PFSK-1 (cell line): ENCODE measurements at regions not wholly inside any gene's neighbourhood (a gene's known extent, or its start where the extent isn't known, plus 50 kb on each side); places are given as distances from the start of the nearest gene placed in this dataset.

Experiments used
- FOXP2 ChIP-seq: optimal IDR thresholded peaks from 2 replicates; pipeline ENCODE3; 2011; ENCODE audit warnings: borderline replicate concordance, control low read depth, inconsistent platforms; ENCODE audit not compliant: insufficient read depth; ENCODE audit errors: extremely low read length, extremely low read depth
- POLR2AphosphoS5 ChIP-seq: IDR thresholded peaks from 2 replicates; pipeline ENCODE4 v1.6.1; 2012; ENCODE audit warnings: low read depth, mild to moderate bottlenecking, control low read depth, low read length, moderate library complexity
- REST ChIP-seq, 2 experiments: IDR thresholded peaks; 2 replicates each; pipeline versions ENCODE4 v1.6.1 to v1.8.0; 2011 to 2012; ENCODE audit warnings: low read depth in 2 of 2, low read length in 2 of 2, control low read depth in 1 of 2, inconsistent platforms in 1 of 2, mild to moderate bottlenecking in 1 of 2, moderate library complexity in 1 of 2; ENCODE audit not compliant: insufficient read depth in 1 of 2
- SIN3A ChIP-seq: IDR thresholded peaks from 2 replicates; pipeline ENCODE4 v1.6.1; 2012; ENCODE audit warnings: mild to moderate bottlenecking, low read length, moderate library complexity, borderline replicate concordance; ENCODE audit not compliant: insufficient read depth
- TAF1 ChIP-seq: IDR thresholded peaks from 2 replicates; pipeline ENCODE4 v1.6.1; 2012; ENCODE audit warnings: low read length, control low read depth, borderline replicate concordance; ENCODE audit not compliant: insufficient read depth

- TF ChIP-seq FOXP2 (no peak), TAF1 (no peak), POLR2AphosphoS5 (no peak), REST (IDR thresholded peaks at IDR 0.05; ENCODE audit: insufficient read depth in 1 of 2, low read depth in 2 of 2, low read length in 2 of 2) (no peak), SIN3A (no peak)
Measured at GRCh38 chr4:180455226-180455625, 1788.0 kb upstream of the TENM3 start.

- TF ChIP-seq FOXP2 (no peak), REST (IDR thresholded peaks at IDR 0.05; ENCODE audit: insufficient read depth in 1 of 2, low read depth in 2 of 2, low read length in 2 of 2) (no peak), TAF1 (no peak)
Measured at GRCh38 chr4:180456928-180457327, 1786.3 kb upstream of the TENM3 start.

DNA sequence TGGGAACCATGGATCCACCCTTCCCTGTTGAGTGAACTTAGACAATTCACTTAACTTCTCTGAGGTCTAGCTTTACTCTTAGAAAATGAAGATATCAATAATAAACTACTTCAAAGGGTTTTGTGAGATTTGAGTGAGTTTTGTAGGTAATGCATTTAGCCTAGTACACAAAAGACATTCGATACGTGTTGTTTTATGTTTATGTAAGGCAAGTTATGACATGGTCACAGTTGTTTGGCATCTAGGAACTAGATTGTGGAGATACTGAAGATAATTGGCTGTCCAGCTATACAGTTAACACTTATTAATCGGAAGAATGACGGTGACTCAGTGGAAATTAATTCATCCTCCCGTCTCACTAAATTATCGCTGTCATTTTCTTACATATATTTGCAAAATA is 1781.1 kb upstream of the TENM3 start:
- TF ChIP-seq SIN3A: no peak
- TF ChIP-seq POLR2AphosphoS5: no peak
- no peak for TF ChIP-seq REST (IDR thresholded peaks at IDR 0.05; ENCODE audit: insufficient read depth in 1 of 2, low read depth in 2 of 2, low read length in 2 of 2)
- no peak for TF ChIP-seq FOXP2
- TF ChIP-seq TAF1: no peak

GRCh38 chr4:180465364-180465763 is 1777.8 kb upstream of the TENM3 start:
- TF ChIP-seq POLR2AphosphoS5: no peak

- TF ChIP-seq POLR2AphosphoS5 (no peak), TAF1 (no peak), FOXP2 (no peak), SIN3A (no peak), REST (IDR thresholded peaks at IDR 0.05; ENCODE audit: insufficient read depth in 1 of 2, low read depth in 2 of 2, low read length in 2 of 2) (no peak)
Measured at GRCh38 chr4:180483036-180483435, 1760.2 kb upstream of the TENM3 start.
